ENCODE measurements at regions not wholly inside any gene's neighbourhood (a gene's known extent, or its start where the extent isn't known, plus 50 kb on each side); places are given as distances from the start of the nearest gene placed in this dataset.
"Not testable (repeated sequence)": the region's sequence is repeated elsewhere in the genome, so short reads cannot be mapped to it uniquely, and the experiment has no call there.

- Histone ChIP-seq H3K9me3 (ENCODE audit: control insufficient read depth, low read length) (no peaks in the 10 kb centered on the region), H3K36me3 (ENCODE audit: control insufficient read depth, insufficient read depth, low read length) (no peaks in the 10 kb centered on the region), H3K4me1 (ENCODE audit: control insufficient read depth, insufficient read depth, low read length, poor library complexity, severe bottlenecking) (no peaks in the 10 kb centered on the region), H3K4me3 (ENCODE audit: extremely low read depth, insufficient read depth, low read length, poor library complexity, severe bottlenecking) (no peak overlapping the region), H3K27ac (ENCODE audit: low read depth, low read length, severe bottlenecking) (no peak overlapping the region)
- whole genome bisulfite sequencing, 2 experiments (ENCODE audit: insufficient coverage in 2 of 2): 80% methylated on average over 1 of the region's 1 CpG; no CpG with 5 or more reads in 1 of the 2 experiments
Measured at GRCh38 chr13:89383891-89384290, 1712.7 kb downstream of the SLITRK5 start.

DNA sequence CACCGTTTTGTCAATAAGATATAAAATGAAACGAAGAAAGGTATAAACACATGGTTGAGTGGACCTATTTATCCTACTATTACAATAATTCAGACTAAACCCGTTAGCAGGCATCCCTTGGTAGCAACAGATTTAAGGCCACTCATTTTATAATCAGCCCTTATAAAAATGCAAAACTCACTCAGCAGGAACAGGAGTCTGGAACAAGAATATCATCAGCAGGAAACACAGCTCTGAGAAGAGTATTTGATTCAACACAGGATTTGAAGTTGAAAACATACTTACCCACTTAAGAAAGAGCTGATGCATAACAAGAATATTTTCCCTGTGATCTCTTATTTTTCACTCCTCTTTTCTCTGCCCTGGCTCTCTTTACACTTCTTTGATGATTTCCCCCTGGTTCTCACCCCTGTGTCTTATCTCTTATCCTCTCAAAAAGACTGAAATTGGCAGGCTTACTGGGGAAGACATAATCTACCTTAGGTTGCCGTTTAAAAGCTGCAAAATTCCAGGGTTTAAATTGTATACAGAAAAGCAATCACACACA lies 1722.7 kb downstream of the SLITRK5 start:
- no peaks in the 10 kb centered on the region for H3K9me3 ChIP-seq (ENCODE audit: control insufficient read depth, low read length)
- peak overlapping the region; percentile 19 for H3K27ac ChIP-seq (ENCODE audit: low read depth, low read length, severe bottlenecking)
- no peaks in the 10 kb centered on the region for H3K4me1 ChIP-seq (ENCODE audit: control insufficient read depth, insufficient read depth, low read length, poor library complexity, severe bottlenecking)
- no peak overlapping the region for H3K4me3 ChIP-seq (ENCODE audit: extremely low read depth, insufficient read depth, low read length, poor library complexity, severe bottlenecking)
- no peaks in the 10 kb centered on the region for H3K36me3 ChIP-seq (ENCODE audit: control insufficient read depth, insufficient read depth, low read length)
- WGBS, 2 experiments (ENCODE audit: insufficient coverage in 2 of 2): no CpG with 5 or more reads among the region's 4 CpGs

- Histone ChIP-seq H3K4me1 (ENCODE audit: control insufficient read depth, insufficient read depth, low read length, poor library complexity, severe bottlenecking) (no peaks in the 10 kb centered on the region), H3K36me3 (ENCODE audit: control insufficient read depth, insufficient read depth, low read length) (no peaks in the 10 kb centered on the region), H3K27ac (ENCODE audit: low read depth, low read length, severe bottlenecking) (no peak overlapping the region), H3K4me3 (ENCODE audit: extremely low read depth, insufficient read depth, low read length, poor library complexity, severe bottlenecking) (no peak overlapping the region), H3K9me3 (ENCODE audit: control insufficient read depth, low read length) (no peaks in the 10 kb centered on the region)
- 67 to 88% methylated on average over 1 of the region's 2 CpGs for WGBS, 2 experiments (ENCODE audit: insufficient coverage in 2 of 2)
Measured at GRCh38 chr13:89401264-89401675, 1730.1 kb downstream of the SLITRK5 start.

DNA sequence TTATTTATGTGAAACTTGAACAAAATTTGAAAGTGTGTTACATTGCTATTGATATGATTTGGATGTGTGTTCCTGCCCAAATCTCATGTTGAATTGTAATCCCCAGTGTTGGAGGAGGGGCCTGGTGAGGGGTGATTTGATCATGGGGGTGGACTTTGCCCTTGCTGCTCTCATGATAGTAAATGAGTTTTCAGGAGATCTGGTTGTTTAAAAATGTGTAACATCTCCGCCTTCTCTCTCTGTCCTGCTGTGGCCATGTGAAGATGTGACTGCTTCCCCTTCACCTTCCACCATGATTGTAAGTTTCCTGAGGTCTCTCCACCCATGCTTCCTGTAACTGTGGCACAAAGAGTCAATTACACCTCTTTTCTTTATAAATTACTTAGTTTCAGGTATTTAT lies 1731.0 kb downstream of the SLITRK5 start:
- Histone ChIP-seq H3K4me1 (ENCODE audit: control insufficient read depth, insufficient read depth, low read length, poor library complexity, severe bottlenecking) (no peaks in the 10 kb centered on the region), H3K9me3 (ENCODE audit: control insufficient read depth, low read length) (no peaks in the 10 kb centered on the region), H3K36me3 (ENCODE audit: control insufficient read depth, insufficient read depth, low read length) (no peaks in the 10 kb centered on the region), H3K27ac (ENCODE audit: low read depth, low read length, severe bottlenecking) (no peak overlapping the region), H3K4me3 (ENCODE audit: extremely low read depth, insufficient read depth, low read length, poor library complexity, severe bottlenecking) (no peak overlapping the region)
- WGBS, 2 experiments (ENCODE audit: insufficient coverage in 2 of 2): no CpG with 5 or more reads among the region's 1 CpG

DNA sequence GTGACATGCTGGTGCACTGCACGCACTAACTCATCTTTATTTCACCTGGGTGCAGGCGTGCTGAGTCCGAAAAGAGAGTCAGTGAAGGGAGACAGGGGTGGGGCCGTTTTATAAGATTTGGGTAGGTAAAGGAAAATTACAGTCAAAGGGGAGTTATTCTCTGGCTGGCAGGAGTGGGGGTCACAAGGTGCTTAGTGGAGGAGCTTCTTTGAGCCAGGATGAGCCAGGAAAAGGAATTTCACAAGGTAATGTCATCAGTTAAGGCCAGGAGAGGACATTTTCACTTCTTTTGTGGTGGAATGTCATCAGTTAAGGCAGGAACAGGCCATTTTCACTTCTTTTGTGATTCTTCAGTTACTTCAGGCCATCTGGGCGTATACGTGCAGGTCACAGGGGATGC lies 1734.9 kb downstream of the SLITRK5 start:
- not testable (repeated sequence) for H3K4me1 ChIP-seq (ENCODE audit: control insufficient read depth, insufficient read depth, low read length, poor library complexity, severe bottlenecking); H3K9me3 ChIP-seq (ENCODE audit: control insufficient read depth, low read length); H3K36me3 ChIP-seq (ENCODE audit: control insufficient read depth, insufficient read depth, low read length); H3K27ac ChIP-seq (ENCODE audit: low read depth, low read length, severe bottlenecking); H3K4me3 ChIP-seq (ENCODE audit: extremely low read depth, insufficient read depth, low read length, poor library complexity, severe bottlenecking)
- WGBS, 2 experiments (ENCODE audit: insufficient coverage in 2 of 2): 95 to 97% methylated on average over 4 of the region's 6 CpGs

DNA sequence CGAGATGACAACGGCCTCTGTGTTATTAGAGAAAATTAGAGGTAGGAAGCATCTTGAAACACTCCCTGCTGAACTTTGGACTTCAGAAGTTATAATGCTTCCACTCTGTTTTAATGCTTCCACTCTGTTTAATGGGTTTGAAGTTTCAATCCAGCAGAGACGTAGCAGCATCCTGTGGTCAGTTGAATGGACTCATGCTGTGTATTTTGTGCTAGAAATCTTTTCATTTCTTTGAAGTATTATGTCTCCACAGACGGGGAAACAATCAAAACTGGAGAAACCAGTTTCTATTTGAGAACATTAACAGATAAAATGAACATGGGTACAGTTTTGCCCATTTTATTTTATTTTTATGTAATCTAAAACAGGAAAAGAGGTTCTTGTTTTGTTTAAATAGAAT lies 1736.2 kb downstream of the SLITRK5 start:
- Histone ChIP-seq H3K4me3 (ENCODE audit: extremely low read depth, insufficient read depth, low read length, poor library complexity, severe bottlenecking) (no peak overlapping the region), H3K4me1 (ENCODE audit: control insufficient read depth, insufficient read depth, low read length, poor library complexity, severe bottlenecking) (no peaks in the 10 kb centered on the region), H3K27ac (ENCODE audit: low read depth, low read length, severe bottlenecking) (no peak overlapping the region), H3K9me3 (ENCODE audit: control insufficient read depth, low read length) (no peaks in the 10 kb centered on the region), H3K36me3 (ENCODE audit: control insufficient read depth, insufficient read depth, low read length) (no peaks in the 10 kb centered on the region)
- 86% methylated on average over 2 of the region's 4 CpGs; no CpG with 5 or more reads in 1 of the 2 experiments for WGBS, 2 experiments (ENCODE audit: insufficient coverage in 2 of 2)

- Histone ChIP-seq H3K4me1 (ENCODE audit: control insufficient read depth, insufficient read depth, low read length, poor library complexity, severe bottlenecking) (no peaks in the 10 kb centered on the region), H3K4me3 (ENCODE audit: extremely low read depth, insufficient read depth, low read length, poor library complexity, severe bottlenecking) (no peak overlapping the region), H3K36me3 (ENCODE audit: control insufficient read depth, insufficient read depth, low read length) (no peaks in the 10 kb centered on the region), H3K9me3 (ENCODE audit: control insufficient read depth, low read length) (no peaks in the 10 kb centered on the region), H3K27ac (ENCODE audit: low read depth, low read length, severe bottlenecking) (no peak overlapping the region)
- WGBS, 2 experiments (ENCODE audit: insufficient coverage in 2 of 2): 91 to 100% methylated on average over 1 of the region's 2 CpGs
Measured at GRCh38 chr13:89432997-89433396, 1761.8 kb downstream of the SLITRK5 start.

- not testable (repeated sequence) for H3K9me3 ChIP-seq (ENCODE audit: control insufficient read depth, low read length); H3K36me3 ChIP-seq (ENCODE audit: control insufficient read depth, insufficient read depth, low read length); H3K4me3 ChIP-seq (ENCODE audit: extremely low read depth, insufficient read depth, low read length, poor library complexity, severe bottlenecking); H3K4me1 ChIP-seq (ENCODE audit: control insufficient read depth, insufficient read depth, low read length, poor library complexity, severe bottlenecking); H3K27ac ChIP-seq (ENCODE audit: low read depth, low read length, severe bottlenecking)
- WGBS, 2 experiments (ENCODE audit: insufficient coverage in 2 of 2): 89 to 93% methylated on average over 3 to 4 of the region's 4 CpGs
Measured at GRCh38 chr13:89434624-89435023, 1763.5 kb downstream of the SLITRK5 start.

- WGBS, 2 experiments (ENCODE audit: insufficient coverage in 2 of 2): 78% methylated on average over 1 of the region's 2 CpGs; no CpG with 5 or more reads in 1 of the 2 experiments
- no peak overlapping the region for H3K4me3 ChIP-seq (ENCODE audit: extremely low read depth, insufficient read depth, low read length, poor library complexity, severe bottlenecking)
- no peaks in the 10 kb centered on the region for H3K9me3 ChIP-seq (ENCODE audit: control insufficient read depth, low read length)
- no peaks in the 10 kb centered on the region for H3K4me1 ChIP-seq (ENCODE audit: control insufficient read depth, insufficient read depth, low read length, poor library complexity, severe bottlenecking)
- no peaks in the 10 kb centered on the region for H3K36me3 ChIP-seq (ENCODE audit: control insufficient read depth, insufficient read depth, low read length)
- H3K27ac ChIP-seq (ENCODE audit: low read depth, low read length, severe bottlenecking): no peak overlapping the region
Measured at GRCh38 chr13:89454681-89455080, 1783.5 kb downstream of the SLITRK5 start.

DNA sequence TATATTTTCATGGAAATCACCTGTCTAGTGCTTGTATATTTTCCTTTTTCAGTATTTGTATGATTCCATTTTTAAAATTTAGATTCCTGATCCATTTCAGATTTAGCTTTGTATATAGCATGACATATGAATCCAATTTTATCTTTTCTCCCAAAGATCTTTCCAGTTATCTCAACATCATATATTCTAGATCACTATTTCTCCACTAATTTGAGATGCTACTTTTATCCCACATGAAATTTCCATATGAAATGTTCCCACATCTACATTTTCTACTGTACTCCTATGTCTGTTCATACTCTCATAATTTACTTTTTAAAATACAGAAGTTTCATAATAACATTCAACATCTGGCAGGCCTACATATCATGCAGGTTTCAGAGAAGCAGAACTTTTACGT lies 1784.1 kb downstream of the SLITRK5 start:
- Histone ChIP-seq H3K27ac (ENCODE audit: low read depth, low read length, severe bottlenecking) (no peak overlapping the region), H3K36me3 (ENCODE audit: control insufficient read depth, insufficient read depth, low read length) (no peaks in the 10 kb centered on the region), H3K4me3 (ENCODE audit: extremely low read depth, insufficient read depth, low read length, poor library complexity, severe bottlenecking) (no peak overlapping the region), H3K4me1 (ENCODE audit: control insufficient read depth, insufficient read depth, low read length, poor library complexity, severe bottlenecking) (no peaks in the 10 kb centered on the region), H3K9me3 (ENCODE audit: control insufficient read depth, low read length) (no peaks in the 10 kb centered on the region)
- WGBS, 2 experiments (ENCODE audit: insufficient coverage in 2 of 2): no CpG with 5 or more reads among the region's 1 CpG

DNA sequence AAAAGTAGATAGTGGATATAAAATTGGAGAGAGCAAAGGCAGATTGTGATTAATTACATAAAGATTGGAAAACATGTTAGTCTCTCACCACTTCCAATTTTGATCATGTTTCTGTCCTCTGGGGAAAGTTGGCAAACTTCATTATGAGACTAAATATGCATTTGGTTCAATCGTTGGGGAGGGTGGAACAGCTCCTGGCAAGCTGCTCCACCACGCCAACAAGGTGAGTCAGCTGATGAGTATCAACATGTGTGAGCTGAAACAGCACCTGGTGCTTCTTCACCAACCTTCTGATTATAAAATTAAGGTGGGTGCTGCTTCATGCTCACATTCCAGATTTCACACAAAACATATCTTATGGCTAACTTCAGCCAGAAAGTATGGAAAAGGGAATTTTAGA lies 1784.6 kb downstream of the SLITRK5 start:
- Histone ChIP-seq H3K9me3 (ENCODE audit: control insufficient read depth, low read length) (no peaks in the 10 kb centered on the region), H3K4me1 (ENCODE audit: control insufficient read depth, insufficient read depth, low read length, poor library complexity, severe bottlenecking) (no peaks in the 10 kb centered on the region), H3K36me3 (ENCODE audit: control insufficient read depth, insufficient read depth, low read length) (no peaks in the 10 kb centered on the region), H3K4me3 (ENCODE audit: extremely low read depth, insufficient read depth, low read length, poor library complexity, severe bottlenecking) (no peak overlapping the region), H3K27ac (ENCODE audit: low read depth, low read length, severe bottlenecking) (no peak overlapping the region)
- WGBS, 2 experiments (ENCODE audit: insufficient coverage in 2 of 2): 83% methylated on average over 1 of the region's 2 CpGs; no CpG with 5 or more reads in 1 of the 2 experiments

Data from mesodermal cell (in vitro differentiated cells).